HG03442 (cell line): ENCODE measurements at regions not wholly inside any gene's neighbourhood (a gene's known extent, or its start where the extent isn't known, plus 50 kb on each side); places are given as distances from the start of the nearest gene placed in this dataset.
"Not testable (repeated sequence)": the region's sequence is repeated elsewhere in the genome, so short reads cannot be mapped to it uniquely, and the experiment has no call there.

ENCODE experiments used
- ATAC-seq: cut with Tn5 transposase; IDR thresholded peaks from one replicate; pipeline ENCODE4 v1.9.1; 2021; ENCODE audit warnings: mild to moderate bottlenecking, moderate library complexity; ENCODE audit not compliant: unreplicated experiment

DNA sequence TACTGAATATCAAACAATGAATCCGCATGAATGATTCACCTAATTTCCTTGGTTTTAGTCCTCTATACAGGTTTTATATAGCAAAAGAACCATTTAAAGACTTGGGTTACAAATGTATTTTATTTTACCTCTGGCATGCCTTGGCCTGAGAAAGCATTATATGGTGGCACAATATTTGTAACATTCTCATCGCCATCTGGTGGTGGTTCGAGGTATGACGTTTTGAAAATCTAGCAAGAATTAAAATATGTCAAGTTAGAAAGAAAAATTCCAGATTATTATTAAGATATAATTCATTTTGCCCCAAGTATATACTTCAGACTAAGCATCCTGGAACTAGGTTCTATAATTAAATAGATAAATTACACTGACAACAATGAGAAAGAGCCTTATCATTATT is 445.9 kb downstream of the ZNF33B start:
- ATAC-seq, result not testable (repeated sequence)

DNA sequence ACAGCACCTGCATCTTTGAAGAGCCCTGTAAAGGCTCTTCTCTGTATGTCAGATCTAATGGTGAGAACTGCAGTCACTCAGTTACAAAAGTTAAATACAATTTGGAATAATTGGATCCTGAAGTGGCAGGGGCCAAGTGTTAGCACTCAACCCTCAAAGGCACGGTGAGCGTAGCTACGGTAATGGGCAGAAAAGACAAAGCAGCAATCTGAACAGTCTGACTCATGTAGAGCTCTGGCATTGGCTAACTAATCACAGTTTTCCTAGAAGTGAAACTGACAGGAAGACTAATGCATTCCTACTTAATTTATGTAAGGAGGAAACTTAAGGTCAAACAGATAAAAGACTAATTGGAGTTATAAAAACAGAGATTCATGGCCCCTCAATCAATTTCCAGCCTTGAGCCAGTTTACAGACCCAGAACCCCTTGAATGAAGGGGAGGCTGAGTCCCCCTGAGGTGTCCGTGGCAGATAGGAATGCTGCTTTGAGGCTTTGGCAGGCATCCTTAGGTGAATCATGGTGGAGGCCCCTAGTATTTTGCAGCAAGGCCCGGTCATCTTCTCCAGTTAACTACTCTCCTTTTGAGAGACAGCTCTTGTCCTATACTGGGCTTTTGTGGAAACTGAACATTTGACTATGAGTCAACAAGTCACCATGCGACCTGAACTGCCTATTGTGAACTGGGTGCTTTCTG is 450.7 kb downstream of the ZNF33B start:
- not testable (repeated sequence) for ATAC-seq

- not testable (repeated sequence) for ATAC-seq
Observed at GRCh38 chr10:42177793-42178689, 460.3 kb downstream of the ZNF33B start.

GRCh38 chr10:42177077-42177792 is 461.1 kb downstream of the ZNF33B start:
- no peak for ATAC-seq

DNA sequence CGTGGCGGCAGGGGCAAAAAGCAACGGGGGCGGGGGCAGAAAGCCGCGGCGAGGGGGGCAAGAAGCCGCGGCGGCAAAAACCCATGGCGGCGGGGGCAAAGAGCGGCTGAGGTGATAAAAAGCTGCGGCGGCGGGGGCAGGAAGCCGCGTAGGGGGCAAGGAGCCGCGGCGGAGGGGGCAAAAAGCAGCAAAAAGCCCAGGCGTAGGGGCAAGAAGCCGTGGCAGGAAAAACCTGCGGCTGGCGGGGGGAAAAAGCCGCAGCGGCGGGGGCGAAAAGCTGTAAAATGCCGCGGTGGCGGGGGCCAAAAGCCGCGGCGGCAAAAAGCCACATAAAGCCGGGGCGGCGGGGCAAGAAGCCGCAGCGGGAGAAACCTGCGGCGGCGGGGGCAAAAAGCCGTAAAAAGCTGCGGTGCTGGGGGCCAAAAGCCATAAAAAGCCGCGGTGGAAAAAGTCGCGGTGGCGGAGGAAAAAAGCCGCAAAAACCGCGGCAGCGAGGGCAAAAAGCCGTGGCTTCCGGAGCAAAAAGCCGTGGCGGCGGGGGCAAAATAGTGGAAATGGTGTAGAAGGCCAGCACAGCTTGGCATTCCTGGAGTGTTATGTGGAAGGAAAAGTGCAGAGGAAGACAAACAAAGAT is 487.8 kb downstream of the ZNF33B start:
- ATAC-seq, result no peak

GRCh38 chr10:42149722-42150427 is 488.5 kb downstream of the ZNF33B start:
- no peak for ATAC-seq

DNA sequence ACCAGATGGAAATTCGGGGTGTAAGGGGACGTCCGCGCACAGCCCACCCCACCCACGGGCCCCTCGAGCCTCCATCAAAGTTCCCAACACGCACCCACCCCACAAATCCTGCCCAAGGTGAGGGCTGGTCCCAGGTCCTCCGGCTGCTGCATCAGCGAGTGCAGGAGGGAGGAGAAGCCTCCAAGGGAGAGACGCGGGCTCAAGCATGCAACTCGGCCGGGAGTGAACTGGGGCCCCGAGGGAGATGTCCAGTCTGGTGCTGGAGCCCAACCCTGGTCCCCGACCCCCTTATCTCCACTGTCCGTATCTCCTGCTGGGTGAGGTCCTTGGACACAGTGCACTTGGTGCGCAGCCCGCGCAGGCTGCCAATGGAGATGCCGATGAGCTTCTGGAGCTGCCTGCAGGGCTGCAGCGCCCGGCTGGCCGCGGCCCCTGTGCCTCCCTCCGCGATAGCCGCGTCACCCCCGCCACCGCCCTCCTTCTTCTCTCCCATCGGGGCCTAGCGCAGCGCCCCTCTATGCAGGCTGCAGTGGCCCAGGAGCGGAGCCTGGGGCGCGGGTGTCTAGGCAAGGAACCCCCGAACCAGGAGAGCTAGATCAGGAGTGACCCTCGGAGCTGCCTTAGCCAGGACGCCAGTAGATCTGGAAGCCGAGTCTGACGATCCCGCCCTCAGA is 489.2 kb downstream of the ZNF33B start:
- ATAC-seq, result no peak

GRCh38 chr10:42146165-42146564 is 492.2 kb downstream of the ZNF33B start:
- not testable (repeated sequence) for ATAC-seq

DNA sequence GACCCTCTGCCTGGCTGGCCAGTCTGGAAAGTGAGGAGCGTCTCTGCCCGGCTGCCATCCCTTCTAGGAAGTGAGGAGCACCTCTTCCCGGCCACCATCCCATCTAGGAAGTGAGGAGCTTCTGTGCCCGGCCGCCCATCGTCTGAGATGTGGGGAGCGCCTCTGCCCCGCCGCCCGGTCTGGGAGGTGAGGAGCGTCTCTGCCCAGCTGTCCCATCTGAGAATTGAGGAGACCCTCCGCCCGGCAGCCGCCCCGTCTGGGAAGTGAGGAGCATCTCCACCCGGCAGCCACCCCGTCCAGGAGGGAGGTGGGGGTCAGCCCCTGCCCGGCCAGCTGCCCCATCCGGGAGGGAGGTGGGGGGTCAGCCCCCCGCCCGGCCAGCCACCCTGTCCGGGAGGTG is 500.3 kb downstream of the ZNF33B start:
- ATAC-seq, result not testable (repeated sequence)

DNA sequence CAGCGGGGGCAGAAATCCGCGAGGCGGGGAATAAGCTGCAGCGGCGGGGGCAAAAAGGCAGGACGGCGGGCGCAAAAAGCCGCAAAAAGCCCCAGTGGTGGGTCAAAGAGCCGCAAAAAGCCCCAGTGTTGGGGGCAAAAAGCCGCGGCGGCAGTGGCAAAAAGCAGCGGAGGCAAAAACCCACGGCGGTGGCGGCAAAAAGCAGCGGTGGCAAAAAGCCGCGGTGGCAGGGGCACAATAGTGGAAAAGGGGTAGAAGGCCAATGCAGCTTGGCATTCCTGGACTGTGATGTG is 525.3 kb downstream of the ZNF33B start:
- no peak for ATAC-seq

DNA sequence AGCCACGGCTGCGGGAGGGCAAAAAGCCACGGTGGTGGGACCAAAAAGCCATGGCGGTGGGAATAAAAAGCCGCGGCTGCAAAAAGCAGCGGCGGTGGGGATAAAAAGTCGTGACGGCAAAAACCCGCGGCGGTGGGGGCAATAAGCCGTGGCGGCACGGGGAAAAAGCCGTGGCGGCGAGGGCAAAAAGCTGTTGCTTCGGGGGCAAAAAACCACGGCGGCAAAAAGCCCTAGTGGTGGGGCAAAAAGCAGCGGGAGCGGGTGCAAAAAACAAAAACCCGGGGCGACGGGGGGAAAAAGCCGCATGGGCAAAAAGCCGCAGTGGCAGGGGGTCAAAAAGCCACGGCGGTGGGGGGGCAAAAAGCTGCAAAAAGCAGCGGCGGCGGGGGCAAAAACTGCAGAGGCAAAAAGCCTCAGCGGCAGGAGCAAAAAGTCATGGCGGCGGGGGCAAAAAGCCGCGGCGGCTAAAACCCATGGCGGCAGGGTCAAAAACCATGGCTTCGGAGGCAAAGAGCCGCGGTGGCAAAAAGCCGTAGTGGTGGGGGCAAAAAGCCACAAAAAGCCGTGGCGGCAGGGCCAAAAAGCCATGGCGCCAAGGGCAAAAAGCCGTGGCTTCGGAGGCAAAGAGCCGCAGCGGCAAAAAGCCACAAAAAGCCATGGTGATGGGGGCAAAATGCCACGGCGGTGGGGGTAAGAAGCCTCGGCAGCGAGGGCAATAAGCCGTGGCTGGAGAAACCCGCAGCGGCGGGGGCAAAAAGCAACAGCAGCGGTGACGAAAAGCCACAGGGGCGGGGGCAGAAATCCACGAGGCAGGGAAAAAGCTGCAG is 525.8 kb downstream of the ZNF33B start:
- no peak for ATAC-seq

- no peak for ATAC-seq
Observed at GRCh38 chr10:42111661-42112330, 526.6 kb downstream of the ZNF33B start.

GRCh38 chr10:42111076-42111475 is 527.3 kb downstream of the ZNF33B start:
- ATAC-seq, result no peak
